ENCODE measurements at regions not wholly inside any gene's neighbourhood (a gene's known extent, or its start where the extent isn't known, plus 50 kb on each side); places are given as distances from the start of the nearest gene placed in this dataset.

- ATAC-seq, result no peak
- Histone ChIP-seq H3K9me3 (no peaks in the 10 kb centered on the region), H3K4me3 (no peak overlapping the region), H3K27ac (no peak overlapping the region), H3K27me3 (no peaks in the 10 kb centered on the region), H3K36me3 (no peaks in the 10 kb centered on the region), H3K4me1 (no peaks in the 10 kb centered on the region)
- in situ Hi-C loops (cut with MboI; ENCODE audit: low sequenced_read_pairs in 4 of 4) (no loop called here), intact Hi-C loops (cut with DNase I; ENCODE audit: low total_unique reads) (no loop called here)
- TF ChIP-seq POLR2A (IDR thresholded peaks at IDR 0.05) (no peak), CTCF (IDR thresholded peaks at IDR 0.05 in 4 of 5, conservative IDR thresholded peaks at IDR 0.05 in 1 of 5) (no peak)
- no peak for DNase-seq
Measured at GRCh38 chr4:107213410-107213809, 177.3 kb upstream of the DKK2 start.

DNA sequence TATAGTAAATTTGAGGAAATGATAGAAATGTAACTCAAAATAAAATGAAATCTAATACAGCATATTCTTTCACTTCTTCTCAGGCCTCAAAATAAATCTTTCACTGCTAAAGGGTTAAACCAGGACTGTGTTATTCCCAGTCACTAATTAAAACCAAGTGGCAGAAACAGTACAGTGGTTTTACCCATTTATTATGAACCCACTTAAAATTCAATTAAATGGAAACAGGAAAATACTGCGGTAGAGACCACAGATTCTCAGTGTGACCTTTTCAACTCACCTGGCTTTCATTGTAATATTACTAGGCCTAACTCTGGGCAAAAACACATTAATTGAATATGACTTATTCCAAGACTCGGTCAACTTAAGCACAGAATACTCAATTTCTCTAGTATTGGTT is 176.5 kb upstream of the DKK2 start:
- Histone ChIP-seq H3K4me3 (no peak overlapping the region), H3K4me1 (no peaks in the 10 kb centered on the region), H3K27me3 (no peaks in the 10 kb centered on the region), H3K27ac (no peak overlapping the region), H3K9me3 (no peaks in the 10 kb centered on the region), H3K36me3 (no peaks in the 10 kb centered on the region)
- ATAC-seq (no peak), DNase-seq (no peak)
- in situ Hi-C loops (cut with MboI; ENCODE audit: low sequenced_read_pairs in 4 of 4), result no loop called here
- no peak for TF ChIP-seq POLR2A (IDR thresholded peaks at IDR 0.05)
- no peak for TF ChIP-seq CTCF (IDR thresholded peaks at IDR 0.05 in 4 of 5, conservative IDR thresholded peaks at IDR 0.05 in 1 of 5)
- intact Hi-C loops (cut with DNase I; ENCODE audit: low total_unique reads), result no loop called here

DNA sequence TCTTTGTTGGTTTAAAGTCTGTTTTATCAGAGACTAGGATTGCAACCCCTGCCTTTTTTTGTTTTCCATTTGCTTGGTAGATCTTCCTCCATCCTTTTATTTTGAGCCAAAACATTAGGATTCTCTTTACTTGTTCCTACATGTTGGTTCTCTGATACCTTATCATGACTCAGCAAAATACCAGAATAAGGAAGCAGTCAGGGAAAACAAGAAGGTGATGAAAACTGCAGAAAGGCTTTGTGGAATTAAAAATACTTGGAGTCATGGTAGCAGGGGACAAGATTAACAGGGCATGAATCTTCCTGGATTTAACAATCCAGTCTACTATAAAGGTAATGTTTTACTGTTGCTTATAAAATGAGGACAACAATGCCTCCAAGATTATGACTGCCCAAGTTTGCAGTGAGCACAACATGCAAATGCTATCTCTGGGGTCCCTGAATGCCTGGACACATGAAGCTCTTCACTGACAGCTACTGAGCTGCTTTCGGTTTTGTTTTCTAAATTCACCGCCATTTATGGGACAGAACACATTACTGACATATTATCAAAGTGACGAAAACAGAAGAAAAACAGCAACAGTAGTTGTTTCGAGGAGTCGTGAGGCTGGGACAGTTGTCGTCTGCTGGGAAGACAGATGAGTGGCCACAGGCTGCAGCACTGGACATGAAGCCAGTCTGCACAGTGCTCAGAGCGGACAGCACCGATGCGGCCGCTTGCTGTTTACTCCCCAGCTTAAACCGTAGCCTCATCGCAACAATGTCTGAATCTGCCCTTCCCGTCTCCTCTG is 174.5 kb upstream of the DKK2 start:
- Histone ChIP-seq H3K27me3 (no peaks in the 10 kb centered on the region), H3K9me3 (no peaks in the 10 kb centered on the region), H3K36me3 (no peaks in the 10 kb centered on the region), H3K27ac (no peak overlapping the region), H3K4me1 (no peaks in the 10 kb centered on the region), H3K4me3 (peak overlapping the region in 3 of 4 donors; percentile 8 to 33 (median 17))
- in situ Hi-C loops (cut with MboI; ENCODE audit: low sequenced_read_pairs in 4 of 4) (no loop called here), intact Hi-C loops (cut with DNase I; ENCODE audit: low total_unique reads) (no loop called here)
- no peak for ATAC-seq
- no peak for DNase-seq
- TF ChIP-seq CTCF (IDR thresholded peaks at IDR 0.05 in 4 of 5, conservative IDR thresholded peaks at IDR 0.05 in 1 of 5), result no peak
- no peak for TF ChIP-seq POLR2A (IDR thresholded peaks at IDR 0.05)

GRCh38 chr4:107203733-107204132 is 167.6 kb upstream of the DKK2 start:
- in situ Hi-C loops (cut with MboI; ENCODE audit: low sequenced_read_pairs in 4 of 4), result no loop called here
- intact Hi-C loops (cut with DNase I; ENCODE audit: low total_unique reads), result no loop called here
- DNase-seq, result no peak
- Histone ChIP-seq H3K36me3 (no peaks in the 10 kb centered on the region), H3K4me1 (no peaks in the 10 kb centered on the region), H3K9me3 (no peaks in the 10 kb centered on the region), H3K4me3 (no peak overlapping the region), H3K27me3 (no peaks in the 10 kb centered on the region), H3K27ac (no peak overlapping the region)
- TF ChIP-seq POLR2A (IDR thresholded peaks at IDR 0.05) (no peak), CTCF (IDR thresholded peaks at IDR 0.05 in 4 of 5, conservative IDR thresholded peaks at IDR 0.05 in 1 of 5) (no peak)
- no peak for ATAC-seq

- H3K4me3 ChIP-seq, result no peak overlapping the region
- DNase-seq (no peak), ATAC-seq (no peak)
- no peaks in the 10 kb centered on the region for H3K9me3 ChIP-seq
- H3K4me1 ChIP-seq, result no peaks in the 10 kb centered on the region
- TF ChIP-seq CTCF (IDR thresholded peaks at IDR 0.05 in 4 of 5, conservative IDR thresholded peaks at IDR 0.05 in 1 of 5), result no peak
- intact Hi-C loops (cut with DNase I; ENCODE audit: low total_unique reads), result no loop called here
- H3K36me3 ChIP-seq, result no peaks in the 10 kb centered on the region
- no peak overlapping the region for H3K27ac ChIP-seq
- in situ Hi-C loops (cut with MboI; ENCODE audit: low sequenced_read_pairs in 4 of 4), result no loop called here
- H3K27me3 ChIP-seq, result no peaks in the 10 kb centered on the region
Measured at GRCh38 chr4:107202744-107203143, 166.6 kb upstream of the DKK2 start.

Measured in gastrocnemius medialis (tissue), 4 donors.